K562 (cell line): ENCODE measurements at regions not wholly inside any gene's neighbourhood (a gene's known extent, or its start where the extent isn't known, plus 50 kb on each side); places are given as distances from the start of the nearest gene placed in this dataset.

Experiments used
- COPS2 ChIP-seq: fragments of 450-650 bp; conservative IDR thresholded peaks from 2 replicates; pipeline ENCODE4 v1.6.1; 2016; ENCODE audit warnings: mild to moderate bottlenecking, moderate library complexity
- NCOA1 ChIP-seq: fragments of 450-650 bp; IDR thresholded peaks from 2 replicates; pipeline ENCODE4 v1.6.1; 2016; ENCODE audit warnings: low read depth
- TF ChIP-seq, protein P1 (sequence below): sonication (generic); formaldehyde crosslinking; IDR thresholded peaks from 2 replicates; pipeline ENCODE4 v1.8.1; 2023; ENCODE audit warnings: mild to moderate bottlenecking, missing genetic modification reagents
- TF ChIP-seq, protein P2 (sequence below), 3 experiments: fragments of 200-800 bp in 1 of 3; fragments of 250-450 bp in 1 of 3; fragments of 450-650 bp in 1 of 3; sonication (Bioruptor Pico) in 1 of 3; sonication (Bioruptor generic) in 1 of 3; formaldehyde crosslinking in 1 of 3; IDR thresholded peaks; 2 replicates each; pipeline versions ENCODE4 v1.6.1 to v1.8.0; 2016 to 2022; ENCODE audit warnings: mild to moderate bottlenecking in 2 of 3, missing genetic modification characterization in 2 of 3, missing compliant biosample characterization in 1 of 3, moderate library complexity in 1 of 3

DNA sequence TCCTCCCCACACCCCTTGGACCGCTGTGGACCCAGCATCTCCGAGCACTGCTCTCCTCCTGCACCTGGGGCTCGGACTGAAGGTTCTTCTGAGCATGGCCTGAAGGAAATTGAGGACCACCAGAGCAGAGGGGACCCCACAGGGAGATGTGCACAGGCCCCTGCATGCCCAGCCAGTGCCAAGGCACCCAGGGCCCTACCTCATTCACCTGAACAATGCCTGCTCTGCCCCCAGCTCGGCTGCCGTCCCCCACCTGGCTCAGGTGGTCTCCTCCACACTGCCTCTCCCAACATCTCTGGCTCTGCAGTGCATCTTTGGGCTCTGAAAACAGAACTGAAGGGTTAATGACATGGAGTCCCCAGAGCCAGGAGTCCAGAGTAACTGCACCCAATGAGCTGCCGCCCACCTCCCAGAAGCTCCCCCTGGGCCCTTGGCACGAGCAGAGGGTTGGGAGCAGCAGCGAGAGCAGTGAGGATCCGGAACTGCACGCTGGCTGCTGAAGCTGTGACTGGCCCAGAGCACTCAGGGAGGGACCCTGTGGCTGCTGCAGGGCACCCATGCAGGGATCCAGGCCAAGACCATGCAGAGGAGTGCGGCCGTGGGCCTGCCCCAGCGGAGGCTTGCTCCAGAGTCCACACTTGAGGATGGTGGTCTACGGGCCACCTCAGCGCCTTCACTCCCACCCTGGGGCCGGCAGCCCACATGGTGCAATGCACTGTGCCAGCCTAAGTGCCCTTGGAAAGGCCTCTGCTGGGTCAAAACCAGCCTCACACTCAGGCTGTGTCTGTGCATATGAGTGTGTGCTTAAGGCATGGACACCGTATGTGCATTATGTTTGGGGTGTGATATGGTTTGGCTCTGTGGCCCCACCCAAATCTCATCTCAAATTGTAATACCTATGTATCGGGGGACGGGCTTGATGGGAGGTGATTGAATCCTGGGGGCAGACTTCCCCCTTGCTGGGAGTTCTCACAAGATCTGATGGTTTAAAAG, 686.1 kb downstream of the TBC1D22A start (continued):
- TF ChIP-seq, protein P1, sequence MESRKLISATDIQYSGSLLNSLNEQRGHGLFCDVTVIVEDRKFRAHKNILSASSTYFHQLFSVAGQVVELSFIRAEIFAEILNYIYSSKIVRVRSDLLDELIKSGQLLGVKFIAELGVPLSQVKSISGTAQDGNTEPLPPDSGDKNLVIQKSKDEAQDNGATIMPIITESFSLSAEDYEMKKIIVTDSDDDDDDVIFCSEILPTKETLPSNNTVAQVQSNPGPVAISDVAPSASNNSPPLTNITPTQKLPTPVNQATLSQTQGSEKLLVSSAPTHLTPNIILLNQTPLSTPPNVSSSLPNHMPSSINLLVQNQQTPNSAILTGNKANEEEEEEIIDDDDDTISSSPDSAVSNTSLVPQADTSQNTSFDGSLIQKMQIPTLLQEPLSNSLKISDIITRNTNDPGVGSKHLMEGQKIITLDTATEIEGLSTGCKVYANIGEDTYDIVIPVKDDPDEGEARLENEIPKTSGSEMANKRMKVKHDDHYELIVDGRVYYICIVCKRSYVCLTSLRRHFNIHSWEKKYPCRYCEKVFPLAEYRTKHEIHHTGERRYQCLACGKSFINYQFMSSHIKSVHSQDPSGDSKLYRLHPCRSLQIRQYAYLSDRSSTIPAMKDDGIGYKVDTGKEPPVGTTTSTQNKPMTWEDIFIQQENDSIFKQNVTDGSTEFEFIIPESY (CRISPR knock-in tag), result no peak
- TF ChIP-seq COPS2 (no peak), NCOA1 (no peak)
- TF ChIP-seq, protein P2, sequence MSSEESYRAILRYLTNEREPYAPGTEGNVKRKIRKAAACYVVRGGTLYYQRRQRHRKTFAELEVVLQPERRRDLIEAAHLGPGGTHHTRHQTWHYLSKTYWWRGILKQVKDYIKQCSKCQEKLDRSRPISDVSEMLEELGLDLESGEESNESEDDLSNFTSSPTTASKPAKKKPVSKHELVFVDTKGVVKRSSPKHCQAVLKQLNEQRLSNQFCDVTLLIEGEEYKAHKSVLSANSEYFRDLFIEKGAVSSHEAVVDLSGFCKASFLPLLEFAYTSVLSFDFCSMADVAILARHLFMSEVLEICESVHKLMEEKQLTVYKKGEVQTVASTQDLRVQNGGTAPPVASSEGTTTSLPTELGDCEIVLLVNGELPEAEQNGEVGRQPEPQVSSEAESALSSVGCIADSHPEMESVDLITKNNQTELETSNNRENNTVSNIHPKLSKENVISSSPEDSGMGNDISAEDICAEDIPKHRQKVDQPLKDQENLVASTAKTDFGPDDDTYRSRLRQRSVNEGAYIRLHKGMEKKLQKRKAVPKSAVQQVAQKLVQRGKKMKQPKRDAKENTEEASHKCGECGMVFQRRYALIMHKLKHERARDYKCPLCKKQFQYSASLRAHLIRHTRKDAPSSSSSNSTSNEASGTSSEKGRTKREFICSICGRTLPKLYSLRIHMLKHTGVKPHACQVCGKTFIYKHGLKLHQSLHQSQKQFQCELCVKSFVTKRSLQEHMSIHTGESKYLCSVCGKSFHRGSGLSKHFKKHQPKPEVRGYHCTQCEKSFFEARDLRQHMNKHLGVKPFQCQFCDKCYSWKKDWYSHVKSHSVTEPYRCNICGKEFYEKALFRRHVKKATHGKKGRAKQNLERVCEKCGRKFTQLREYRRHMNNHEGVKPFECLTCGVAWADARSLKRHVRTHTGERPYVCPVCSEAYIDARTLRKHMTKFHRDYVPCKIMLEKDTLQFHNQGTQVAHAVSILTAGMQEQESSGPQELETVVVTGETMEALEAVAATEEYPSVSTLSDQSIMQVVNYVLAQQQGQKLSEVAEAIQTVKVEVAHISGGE (CRISPR knock-in tag; IDR thresholded peaks at IDR 0.05), result no peak
